HFF-Myc (cell line): ENCODE measurements at regions not wholly inside any gene's neighbourhood (a gene's known extent, or its start where the extent isn't known, plus 50 kb on each side); places are given as distances from the start of the nearest gene placed in this dataset.

Experiments used
- DNase-seq: peaks from one replicate; pipeline ENCODE4 v3.0.0-alpha.2; 2011; ENCODE audit warnings: low read depth; ENCODE audit errors: extremely low read depth
- H3K4me3 ChIP-seq: replicated peaks from 2 replicates; pipeline ENCODE4 v1.5.1; 2011; ENCODE audit warnings: low read depth, mild to moderate bottlenecking, control low read depth, low read length
- TF ChIP-seq, protein P1 (sequence below): IDR thresholded peaks from 2 replicates; pipeline ENCODE4 v1.5.1; 2012; ENCODE audit warnings: mild to moderate bottlenecking, low read depth, low read length, control low read depth; ENCODE audit errors: missing control alignments

DNA sequence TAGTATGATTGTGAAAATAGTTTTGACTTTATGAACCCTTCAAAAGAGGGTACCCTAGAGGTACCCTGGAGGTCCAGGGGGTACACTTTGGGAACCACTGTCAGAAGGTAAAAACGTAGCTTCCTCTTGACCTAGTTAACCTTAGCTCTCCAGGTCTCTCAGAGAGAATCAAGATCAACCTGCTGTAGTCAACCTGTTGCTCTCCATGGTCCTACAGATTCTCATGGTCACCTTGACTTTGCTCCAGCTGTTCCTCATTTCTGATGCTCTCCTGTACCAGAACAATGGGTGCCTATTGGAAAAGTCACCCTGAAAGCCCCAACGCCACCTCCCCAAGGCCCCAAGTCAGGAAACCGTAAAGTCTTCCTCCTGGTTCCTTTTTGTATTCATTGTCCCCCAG lies 294.4 kb upstream of the CDH4 start:
- DNase-seq, result no peak
- H3K4me3 ChIP-seq, result no peak overlapping the region
- TF ChIP-seq, protein P1, sequence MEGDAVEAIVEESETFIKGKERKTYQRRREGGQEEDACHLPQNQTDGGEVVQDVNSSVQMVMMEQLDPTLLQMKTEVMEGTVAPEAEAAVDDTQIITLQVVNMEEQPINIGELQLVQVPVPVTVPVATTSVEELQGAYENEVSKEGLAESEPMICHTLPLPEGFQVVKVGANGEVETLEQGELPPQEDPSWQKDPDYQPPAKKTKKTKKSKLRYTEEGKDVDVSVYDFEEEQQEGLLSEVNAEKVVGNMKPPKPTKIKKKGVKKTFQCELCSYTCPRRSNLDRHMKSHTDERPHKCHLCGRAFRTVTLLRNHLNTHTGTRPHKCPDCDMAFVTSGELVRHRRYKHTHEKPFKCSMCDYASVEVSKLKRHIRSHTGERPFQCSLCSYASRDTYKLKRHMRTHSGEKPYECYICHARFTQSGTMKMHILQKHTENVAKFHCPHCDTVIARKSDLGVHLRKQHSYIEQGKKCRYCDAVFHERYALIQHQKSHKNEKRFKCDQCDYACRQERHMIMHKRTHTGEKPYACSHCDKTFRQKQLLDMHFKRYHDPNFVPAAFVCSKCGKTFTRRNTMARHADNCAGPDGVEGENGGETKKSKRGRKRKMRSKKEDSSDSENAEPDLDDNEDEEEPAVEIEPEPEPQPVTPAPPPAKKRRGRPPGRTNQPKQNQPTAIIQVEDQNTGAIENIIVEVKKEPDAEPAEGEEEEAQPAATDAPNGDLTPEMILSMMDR, result no peak

DNA sequence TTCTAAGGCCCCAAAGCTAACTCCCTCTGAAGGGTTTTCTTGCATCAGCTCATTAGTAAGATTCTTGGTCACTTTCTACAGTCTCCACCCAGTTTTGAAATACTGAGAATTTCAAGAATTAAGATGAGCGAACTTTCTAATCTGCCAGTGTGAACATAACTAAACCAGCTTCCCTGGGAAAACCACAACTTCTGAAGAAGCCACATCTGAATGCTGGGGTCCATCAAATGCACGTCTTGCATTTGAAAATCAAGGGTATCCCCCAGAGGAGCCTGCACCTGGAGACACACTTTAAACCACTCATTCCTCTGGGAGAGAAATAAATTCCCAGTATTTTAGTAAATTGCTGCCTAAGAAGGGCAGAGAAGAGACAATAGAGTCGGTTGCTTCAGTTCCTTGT lies 292.1 kb upstream of the CDH4 start:
- no peak overlapping the region for H3K4me3 ChIP-seq
- TF ChIP-seq, protein P1, result no peak
- DNase-seq, result no peak

DNA sequence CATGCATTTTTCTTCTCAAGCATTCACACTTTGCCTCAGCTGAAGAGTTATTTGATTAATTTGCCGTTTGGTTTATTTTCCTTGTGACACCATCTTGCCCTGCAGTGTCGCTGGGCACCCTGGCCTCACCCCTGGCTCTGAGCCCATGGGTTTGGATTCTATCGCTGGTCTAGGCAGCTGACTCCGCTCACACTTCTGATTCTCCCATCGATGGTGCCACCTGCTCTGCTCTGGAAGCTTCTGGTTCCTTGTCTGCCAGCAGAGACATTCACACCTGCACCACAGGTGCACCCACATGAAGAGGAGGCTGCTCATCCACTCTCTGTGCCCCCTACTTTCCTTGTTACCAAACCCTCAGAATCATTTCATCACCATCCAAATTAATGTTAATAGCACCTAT lies 291.6 kb upstream of the CDH4 start:
- no peak for DNase-seq
- TF ChIP-seq, protein P1, result no peak
- no peak overlapping the region for H3K4me3 ChIP-seq

DNA sequence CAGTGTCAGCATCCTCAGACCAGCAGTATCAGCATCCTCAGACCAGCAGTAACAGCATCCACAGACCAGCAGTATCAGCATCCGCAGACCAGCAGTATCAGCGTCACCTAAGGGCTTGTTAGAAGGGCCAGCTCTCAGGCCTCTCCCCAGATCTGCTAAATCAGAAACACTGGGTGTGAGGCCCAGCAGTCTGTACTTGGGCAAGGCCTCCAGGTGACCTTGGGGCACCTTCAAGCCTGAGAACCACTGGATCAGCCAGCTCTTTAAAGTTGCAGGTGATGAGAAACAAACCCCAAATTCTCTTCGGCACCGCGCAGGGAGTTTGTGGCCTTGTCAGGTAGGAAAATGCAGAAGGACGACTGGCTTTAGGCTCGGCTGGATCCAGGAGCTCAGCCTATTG lies 290.5 kb upstream of the CDH4 start:
- TF ChIP-seq, protein P1, result no peak
- H3K4me3 ChIP-seq, result no peak overlapping the region
- no peak for DNase-seq

DNA sequence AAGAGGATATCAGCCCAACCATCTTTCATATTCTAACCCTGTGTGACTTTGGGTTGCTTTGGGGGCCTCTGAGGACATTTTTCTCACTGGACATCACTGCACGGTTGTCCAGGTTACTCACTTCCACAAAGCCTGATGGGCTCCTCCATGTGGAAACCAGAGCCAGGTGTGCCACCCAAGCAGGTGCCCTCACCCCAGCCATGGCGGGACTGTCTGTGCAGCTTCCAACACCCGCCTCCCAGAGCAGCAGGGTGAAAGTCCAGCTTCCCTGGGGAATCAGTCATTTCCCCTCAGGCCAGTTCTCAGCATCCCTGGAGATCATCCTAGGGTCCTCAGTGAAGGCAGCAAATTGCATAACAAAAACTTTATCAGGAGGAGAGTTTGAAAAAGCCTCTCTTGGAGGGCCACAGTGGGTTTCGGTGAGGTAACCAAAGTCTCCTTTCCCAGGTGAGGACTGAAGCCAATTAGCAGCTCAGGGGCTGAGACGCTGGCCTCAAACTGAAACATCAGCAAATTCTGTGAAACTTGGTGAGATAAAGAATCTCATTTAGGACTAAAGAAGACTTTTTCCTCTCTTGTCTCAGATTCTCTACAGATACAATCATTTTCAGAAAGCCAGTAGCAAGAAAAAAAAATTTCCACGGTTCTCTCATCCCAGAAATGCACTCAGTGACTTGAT lies 289.6 kb upstream of the CDH4 start:
- TF ChIP-seq, protein P1, result no peak
- no peak for DNase-seq

DNA sequence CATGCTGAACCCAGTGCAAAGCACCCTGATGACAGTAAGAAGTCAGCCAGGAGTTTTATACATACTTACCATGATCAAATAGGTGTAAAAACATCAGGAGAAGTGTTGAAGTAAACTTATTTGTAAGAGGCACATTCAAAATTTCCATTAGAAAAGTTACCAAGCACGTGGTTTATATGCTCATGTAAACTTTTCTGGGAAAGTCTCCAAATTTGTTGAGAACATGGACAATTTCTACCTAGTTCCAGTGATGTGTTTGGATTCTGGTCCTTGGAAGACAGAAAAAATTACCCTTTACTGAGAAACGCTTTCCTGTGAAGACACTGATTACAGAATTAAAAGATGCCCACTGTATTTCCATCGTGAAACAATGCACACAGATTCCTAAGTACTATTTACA lies 288.9 kb upstream of the CDH4 start:
- TF ChIP-seq, protein P1, result no peak
- DNase-seq, result no peak
- no peak overlapping the region for H3K4me3 ChIP-seq

More for the DNA sequence above, 289.6 kb upstream of the CDH4 start:
- H3K4me3 ChIP-seq, result no peak overlapping the region

DNA sequence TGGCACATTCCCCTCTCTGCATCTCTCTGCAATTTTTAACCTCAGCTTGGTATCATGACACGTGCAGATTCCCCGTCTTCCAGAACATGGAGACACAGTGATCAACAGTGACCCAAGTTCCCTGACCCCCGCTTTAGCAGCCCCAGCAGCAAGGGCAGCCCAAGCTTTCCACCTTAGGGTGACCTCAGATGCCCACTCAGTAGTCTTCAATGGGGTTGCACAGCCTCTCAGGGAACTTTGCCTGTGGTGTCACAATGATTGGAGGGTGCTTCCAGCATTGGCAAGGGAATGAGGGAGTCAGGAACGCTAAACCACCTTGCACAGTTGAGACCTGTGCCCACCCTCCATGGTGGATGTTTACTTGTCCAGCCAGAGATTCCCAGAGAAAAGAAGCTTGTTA lies 287.1 kb upstream of the CDH4 start:
- TF ChIP-seq, protein P1, result no peak
- H3K4me3 ChIP-seq, result no peak overlapping the region
- no peak for DNase-seq
